Fibroblast of lung (primary cell): ENCODE measurements at regions not wholly inside any gene's neighbourhood (a gene's known extent, or its start where the extent isn't known, plus 50 kb on each side); places are given as distances from the start of the nearest gene placed in this dataset.

Source experiments
- DNase-seq, 2 donors: peaks; one replicate each; pipeline versions ENCODE4 v3.0.0 to v3.0.0-alpha.2; 2010; ENCODE audit warnings: low read depth in 2 of 2
- H2AFZ ChIP-seq: 2 replicates; pipeline ENCODE4 v1.5.1; 2012; ENCODE audit warnings: low read length, control low read depth, inconsistent platforms
- H3K27ac ChIP-seq: 2 replicates; pipeline ENCODE4 v1.5.1; 2011; ENCODE audit warnings: low read length, control low read depth; ENCODE audit not compliant: insufficient read depth
- H3K27me3 ChIP-seq: 2 replicates; pipeline ENCODE4 v1.5.1; 2011; ENCODE audit warnings: mild to moderate bottlenecking, low read length; ENCODE audit not compliant: control insufficient read depth, insufficient read depth
- H3K36me3 ChIP-seq: 2 replicates; pipeline ENCODE4 v1.5.1; 2011; ENCODE audit warnings: low read length; ENCODE audit not compliant: control insufficient read depth, insufficient read depth
- H3K4me1 ChIP-seq: 2 replicates; pipeline ENCODE4 v1.5.1; 2011; ENCODE audit warnings: low read length; ENCODE audit not compliant: control insufficient read depth, insufficient read depth; ENCODE audit errors: extremely low read depth
- H3K4me2 ChIP-seq: 2 replicates; pipeline ENCODE4 v1.5.1; 2011; ENCODE audit warnings: low read length, control low read depth; ENCODE audit not compliant: insufficient read depth; ENCODE audit errors: extremely low read depth
- H3K4me3 ChIP-seq, 4 experiments: fragments of 200-600 bp in 1 of 4; sonication (generic) in 1 of 4; replicated peaks in 1 of 4; 2 replicates each; pipeline ENCODE4 v1.5.1; 2011 to 2016; ENCODE audit warnings: low read length in 4 of 4, low read depth in 3 of 4, mild to moderate bottlenecking in 3 of 4, control low read depth in 2 of 4, inconsistent platforms in 1 of 4, mixed read lengths in 1 of 4; ENCODE audit not compliant: insufficient read depth in 1 of 4; ENCODE audit errors: control extremely low read depth in 1 of 4
- H3K79me2 ChIP-seq: 2 replicates; pipeline ENCODE4 v1.5.1; 2012; ENCODE audit warnings: mild to moderate bottlenecking, low read length, inconsistent platforms; ENCODE audit not compliant: control insufficient read depth, insufficient read depth
- H3K9ac ChIP-seq: 2 replicates; pipeline ENCODE4 v1.5.1; 2011; ENCODE audit warnings: mild to moderate bottlenecking, low read length, control low read depth; ENCODE audit not compliant: insufficient read depth
- H3K9me3 ChIP-seq: 2 replicates; pipeline ENCODE4 v1.5.1; 2012; ENCODE audit warnings: low read depth, low read length; ENCODE audit not compliant: control insufficient read depth, insufficient read depth
- H4K20me1 ChIP-seq: 2 replicates; pipeline ENCODE4 v1.5.1; 2011; ENCODE audit warnings: low read length; ENCODE audit not compliant: control insufficient read depth, insufficient read depth; ENCODE audit errors: extremely low read depth
- EZH2 ChIP-seq: IDR thresholded peaks from 2 replicates; pipeline ENCODE4 v1.5.1; 2012; ENCODE audit warnings: low read length, control low read depth, mild to moderate bottlenecking; ENCODE audit errors: missing control alignments
- TF ChIP-seq, protein P1 (sequence below), 2 donors: IDR thresholded peaks in 1 of 2; conservative IDR thresholded peaks in 1 of 2; 1 replicate in 1 of 2; 2 replicates in 1 of 2; pipeline ENCODE4 v1.5.1; 2011 to 2012; ENCODE audit warnings: low read length in 2 of 2, control low read depth in 1 of 2, inconsistent platforms in 1 of 2, low read depth in 1 of 2, mild to moderate bottlenecking in 1 of 2

DNA sequence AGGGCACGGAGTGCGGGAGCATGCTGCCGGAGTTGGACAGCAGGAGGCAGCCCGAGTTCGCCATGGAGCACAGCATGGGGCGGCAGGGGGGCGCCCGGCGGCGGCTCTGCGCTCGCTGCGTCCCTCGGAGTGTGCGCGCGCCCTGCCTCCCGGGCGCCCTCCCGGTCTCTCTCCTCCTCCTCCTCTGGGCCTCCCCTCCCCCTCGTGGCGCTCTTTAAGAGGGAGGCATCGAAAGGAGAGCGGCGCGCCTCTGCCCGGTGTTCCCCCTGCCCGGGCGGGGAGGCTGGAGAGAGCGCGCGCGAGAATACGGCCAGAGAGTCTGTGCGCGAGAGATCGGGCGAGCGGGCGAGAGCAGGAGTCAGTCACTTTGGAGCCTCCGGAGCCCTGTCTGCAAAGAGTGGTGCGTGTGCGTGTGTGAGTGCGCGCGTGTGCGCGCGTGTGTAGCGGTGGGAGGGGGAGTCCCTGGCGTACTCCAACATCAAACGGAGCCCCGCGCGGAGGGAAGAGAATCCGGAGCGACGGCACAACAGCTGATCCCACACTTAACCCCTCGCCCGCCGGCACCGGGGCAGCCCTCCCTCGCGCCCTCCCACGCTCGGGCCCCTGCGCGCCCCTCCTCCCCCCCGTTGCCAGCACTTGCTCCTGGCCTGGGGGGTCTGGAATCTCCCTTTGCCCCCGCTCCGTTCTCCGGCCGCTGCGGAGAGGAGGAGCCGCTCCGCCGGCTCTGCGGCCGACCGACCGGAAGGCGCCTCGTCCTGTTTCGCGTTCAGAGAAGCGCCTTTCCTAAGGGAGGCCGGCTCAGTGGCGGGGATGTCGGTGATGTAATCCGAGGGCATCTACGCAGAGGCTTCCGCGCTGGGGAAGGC is 108.9 kb downstream of the ENGASE start:
- DNase-seq: no peak
- Histone ChIP-seq H3K36me3 (no peaks in the 10 kb centered on the region), H3K79me2 (no peaks in the 10 kb centered on the region), H3K4me2 (no peak overlapping the region), H3K27me3 (peaks cover 6% of the 10 kb centered on the region), H3K9me3 (no peaks in the 10 kb centered on the region), H3K27ac (no peak overlapping the region), H3K4me3 (no peak overlapping the region), H2AFZ (no peak overlapping the region), H4K20me1 (no peaks in the 10 kb centered on the region), H3K4me1 (no peaks in the 10 kb centered on the region), H3K9ac (no peak overlapping the region)
- TF ChIP-seq, protein P1, sequence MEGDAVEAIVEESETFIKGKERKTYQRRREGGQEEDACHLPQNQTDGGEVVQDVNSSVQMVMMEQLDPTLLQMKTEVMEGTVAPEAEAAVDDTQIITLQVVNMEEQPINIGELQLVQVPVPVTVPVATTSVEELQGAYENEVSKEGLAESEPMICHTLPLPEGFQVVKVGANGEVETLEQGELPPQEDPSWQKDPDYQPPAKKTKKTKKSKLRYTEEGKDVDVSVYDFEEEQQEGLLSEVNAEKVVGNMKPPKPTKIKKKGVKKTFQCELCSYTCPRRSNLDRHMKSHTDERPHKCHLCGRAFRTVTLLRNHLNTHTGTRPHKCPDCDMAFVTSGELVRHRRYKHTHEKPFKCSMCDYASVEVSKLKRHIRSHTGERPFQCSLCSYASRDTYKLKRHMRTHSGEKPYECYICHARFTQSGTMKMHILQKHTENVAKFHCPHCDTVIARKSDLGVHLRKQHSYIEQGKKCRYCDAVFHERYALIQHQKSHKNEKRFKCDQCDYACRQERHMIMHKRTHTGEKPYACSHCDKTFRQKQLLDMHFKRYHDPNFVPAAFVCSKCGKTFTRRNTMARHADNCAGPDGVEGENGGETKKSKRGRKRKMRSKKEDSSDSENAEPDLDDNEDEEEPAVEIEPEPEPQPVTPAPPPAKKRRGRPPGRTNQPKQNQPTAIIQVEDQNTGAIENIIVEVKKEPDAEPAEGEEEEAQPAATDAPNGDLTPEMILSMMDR (conservative IDR thresholded peaks at IDR 0.05 in 1 of 2, IDR thresholded peaks at IDR 0.05 in 1 of 2; ENCODE audit: low read depth in 1 of 2, low read length in 2 of 2): no peak
- TF ChIP-seq EZH2: peak; percentile 77

GRCh38 chr17:79183043-79183292 is 108.3 kb downstream of the ENGASE start:
- Histone ChIP-seq H4K20me1 (no peaks in the 10 kb centered on the region), H3K27ac (no peak overlapping the region), H3K36me3 (no peaks in the 10 kb centered on the region), H2AFZ (no peak overlapping the region), H3K9ac (no peak overlapping the region), H3K9me3 (no peaks in the 10 kb centered on the region), H3K79me2 (no peaks in the 10 kb centered on the region), H3K4me3 (no peak overlapping the region), H3K4me1 (no peaks in the 10 kb centered on the region), H3K27me3 (peaks cover 6% of the 10 kb centered on the region), H3K4me2 (no peak overlapping the region)
- no peak for DNase-seq
- no peak for TF ChIP-seq EZH2
- TF ChIP-seq, protein P1 (conservative IDR thresholded peaks at IDR 0.05 in 1 of 2, IDR thresholded peaks at IDR 0.05 in 1 of 2; ENCODE audit: low read depth in 1 of 2, low read length in 2 of 2): no peak

GRCh38 chr17:79182176-79183042 is 107.8 kb downstream of the ENGASE start:
- Histone ChIP-seq H3K79me2 (no peaks in the 10 kb centered on the region), H3K4me3 (no peak overlapping the region), H4K20me1 (no peaks in the 10 kb centered on the region), H3K4me1 (no peaks in the 10 kb centered on the region), H3K4me2 (no peak overlapping the region), H3K27ac (no peak overlapping the region), H2AFZ (no peak overlapping the region), H3K36me3 (no peaks in the 10 kb centered on the region), H3K27me3 (peaks cover 6% of the 10 kb centered on the region), H3K9me3 (no peaks in the 10 kb centered on the region), H3K9ac (no peak overlapping the region)
- peak; percentile 3 for TF ChIP-seq EZH2
- TF ChIP-seq, protein P1 (conservative IDR thresholded peaks at IDR 0.05 in 1 of 2, IDR thresholded peaks at IDR 0.05 in 1 of 2; ENCODE audit: low read depth in 1 of 2, low read length in 2 of 2): no peak
- no peak for DNase-seq
